GM06990 (cell line): ENCODE measurements at regions not wholly inside any gene's neighbourhood (a gene's known extent, or its start where the extent isn't known, plus 50 kb on each side); places are given as distances from the start of the nearest gene placed in this dataset.
"Not testable (repeated sequence)": the region's sequence is repeated elsewhere in the genome, so short reads cannot be mapped to it uniquely, and the experiment has no call there.

Experiments
- DNase-seq: peaks from one replicate; pipeline ENCODE4 v3.0.0-alpha.2; 2011; ENCODE audit not compliant: insufficient read length; ENCODE audit errors: extremely low read depth
- H3K27me3 ChIP-seq: replicated peaks from 2 replicates; pipeline ENCODE4 v1.6.0; 2011; ENCODE audit warnings: low read length; ENCODE audit not compliant: control insufficient read depth, insufficient read depth
- H3K36me3 ChIP-seq: 2 replicates; pipeline ENCODE4 v1.5.1; 2011; ENCODE audit warnings: low read length; ENCODE audit not compliant: control insufficient read depth, insufficient read depth
- H3K4me3 ChIP-seq: replicated peaks from 2 replicates; pipeline ENCODE4 v1.5.1; 2011; ENCODE audit warnings: low read depth, mild to moderate bottlenecking, control low read depth, low read length
- TF ChIP-seq, protein P1 (sequence below): IDR thresholded peaks from 2 replicates; pipeline ENCODE4 v1.5.1; 2011; ENCODE audit warnings: low read length, control low read depth, mild to moderate bottlenecking, inconsistent platforms; ENCODE audit not compliant: insufficient read depth, poor library complexity, severe bottlenecking

DNA sequence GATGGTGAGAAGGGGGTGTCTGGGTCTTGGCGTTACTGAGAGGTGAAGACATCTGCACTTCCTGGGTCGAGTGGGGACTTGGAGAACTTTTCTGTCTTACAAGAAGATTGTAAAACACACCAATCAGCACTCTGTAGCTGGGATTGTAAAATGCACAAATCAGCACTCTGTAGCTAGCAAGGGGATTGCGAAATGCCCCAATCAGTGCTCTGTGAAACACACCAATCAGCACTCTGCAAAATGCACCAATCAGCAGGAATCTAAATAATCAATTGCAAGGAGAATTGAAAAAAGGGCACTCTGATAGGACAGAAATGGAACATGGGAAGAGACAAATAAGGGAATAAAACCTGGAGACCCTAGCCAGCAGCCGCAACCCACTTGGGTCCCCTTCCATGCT lies 376.1 kb upstream of the SFSWAP start:
- H3K27me3 ChIP-seq, result no peaks in the 10 kb centered on the region
- TF ChIP-seq, protein P1, sequence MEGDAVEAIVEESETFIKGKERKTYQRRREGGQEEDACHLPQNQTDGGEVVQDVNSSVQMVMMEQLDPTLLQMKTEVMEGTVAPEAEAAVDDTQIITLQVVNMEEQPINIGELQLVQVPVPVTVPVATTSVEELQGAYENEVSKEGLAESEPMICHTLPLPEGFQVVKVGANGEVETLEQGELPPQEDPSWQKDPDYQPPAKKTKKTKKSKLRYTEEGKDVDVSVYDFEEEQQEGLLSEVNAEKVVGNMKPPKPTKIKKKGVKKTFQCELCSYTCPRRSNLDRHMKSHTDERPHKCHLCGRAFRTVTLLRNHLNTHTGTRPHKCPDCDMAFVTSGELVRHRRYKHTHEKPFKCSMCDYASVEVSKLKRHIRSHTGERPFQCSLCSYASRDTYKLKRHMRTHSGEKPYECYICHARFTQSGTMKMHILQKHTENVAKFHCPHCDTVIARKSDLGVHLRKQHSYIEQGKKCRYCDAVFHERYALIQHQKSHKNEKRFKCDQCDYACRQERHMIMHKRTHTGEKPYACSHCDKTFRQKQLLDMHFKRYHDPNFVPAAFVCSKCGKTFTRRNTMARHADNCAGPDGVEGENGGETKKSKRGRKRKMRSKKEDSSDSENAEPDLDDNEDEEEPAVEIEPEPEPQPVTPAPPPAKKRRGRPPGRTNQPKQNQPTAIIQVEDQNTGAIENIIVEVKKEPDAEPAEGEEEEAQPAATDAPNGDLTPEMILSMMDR, result no peak
- H3K36me3 ChIP-seq, result no peaks in the 10 kb centered on the region
- no peak overlapping the region for H3K4me3 ChIP-seq
- no peak for DNase-seq

DNA sequence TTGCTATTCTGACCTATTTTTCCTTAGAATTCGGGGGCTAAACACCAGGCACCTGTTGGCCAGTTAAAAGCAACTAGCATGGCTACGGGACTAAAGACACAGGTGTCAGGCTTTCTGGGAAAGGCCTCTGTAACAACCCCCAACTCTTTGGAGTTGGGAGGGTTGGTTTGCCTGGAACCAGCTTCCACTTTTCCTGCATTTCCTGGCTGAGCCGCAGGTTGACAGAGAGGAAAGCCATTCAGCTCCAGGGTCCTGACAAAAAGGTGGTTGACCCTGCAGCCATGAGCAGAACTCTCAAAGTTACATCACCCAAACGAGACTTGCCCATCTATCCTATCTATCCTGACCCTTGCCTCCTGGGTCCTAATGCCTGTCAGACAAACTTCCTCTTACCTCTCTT lies 375.4 kb upstream of the SFSWAP start:
- DNase-seq, result no peak

DNA sequence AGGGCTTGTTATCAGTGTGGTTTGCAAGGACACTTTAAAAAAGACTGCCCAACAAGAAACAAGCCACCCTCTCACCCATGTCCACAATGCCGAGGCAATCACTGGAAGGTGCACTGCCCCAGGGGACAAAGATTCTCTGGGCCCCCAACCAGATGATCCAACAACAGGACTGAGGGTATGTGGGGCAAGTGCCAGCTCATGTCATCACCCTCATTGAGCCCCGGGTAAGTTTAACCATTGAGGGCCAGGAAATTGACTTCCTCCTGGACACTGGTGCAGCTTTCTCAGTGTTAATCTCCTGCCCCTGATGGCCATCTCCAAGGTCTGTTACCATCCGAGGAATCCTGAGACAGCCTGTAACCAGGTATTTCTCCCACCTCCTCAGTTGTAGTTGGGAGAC lies 373.0 kb upstream of the SFSWAP start:
- DNase-seq, H3K36me3 ChIP-seq, H3K4me3 ChIP-seq, H3K27me3 ChIP-seq: not testable (repeated sequence)

More for the DNA sequence above, 375.4 kb upstream of the SFSWAP start:
- TF ChIP-seq, protein P1, result no peak
- Histone ChIP-seq H3K36me3 (no peaks in the 10 kb centered on the region), H3K27me3 (no peaks in the 10 kb centered on the region), H3K4me3 (no peak overlapping the region)

DNA sequence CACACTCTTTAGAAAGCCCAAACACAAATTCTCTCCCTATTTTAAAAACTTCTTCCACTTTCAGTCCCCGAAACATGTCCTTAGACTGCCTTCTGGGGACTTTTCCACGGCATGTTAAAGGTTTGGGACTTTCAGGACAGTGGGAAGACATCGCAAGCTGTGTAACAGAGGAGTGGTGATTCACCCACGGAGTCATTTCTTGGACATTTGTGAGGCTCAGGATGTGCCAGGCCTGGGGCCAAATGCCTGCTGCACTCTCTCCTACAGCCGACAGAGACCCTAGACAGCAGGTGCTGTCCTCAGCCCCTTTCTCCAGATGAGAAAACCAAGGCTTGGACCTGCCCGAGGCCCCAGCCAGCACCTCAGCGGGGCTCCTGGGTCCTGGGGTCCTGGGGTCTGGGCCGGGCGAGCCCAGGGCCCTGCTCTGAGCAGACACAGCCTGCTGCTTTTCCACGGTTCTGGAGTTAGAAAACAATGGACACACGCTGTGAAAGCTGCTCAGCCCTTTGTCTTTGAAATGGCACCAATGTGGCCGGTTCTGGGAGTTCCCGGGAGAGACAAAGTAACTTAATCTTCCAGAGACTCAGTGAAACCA lies 370.2 kb upstream of the SFSWAP start:
- no peaks in the 10 kb centered on the region for H3K27me3 ChIP-seq
- TF ChIP-seq, protein P1, result no peak
- no peak overlapping the region for H3K4me3 ChIP-seq
- no peaks in the 10 kb centered on the region for H3K36me3 ChIP-seq
- no peak for DNase-seq

- H3K27me3 ChIP-seq, H3K36me3 ChIP-seq, H3K4me3 ChIP-seq, DNase-seq: not testable (repeated sequence)
Measured at GRCh38 chr12:131341608-131342007, 369.3 kb upstream of the SFSWAP start.

- H3K36me3 ChIP-seq, H3K4me3 ChIP-seq, H3K27me3 ChIP-seq, DNase-seq: not testable (repeated sequence)
Measured at GRCh38 chr12:131343436-131343835, 367.5 kb upstream of the SFSWAP start.

DNA sequence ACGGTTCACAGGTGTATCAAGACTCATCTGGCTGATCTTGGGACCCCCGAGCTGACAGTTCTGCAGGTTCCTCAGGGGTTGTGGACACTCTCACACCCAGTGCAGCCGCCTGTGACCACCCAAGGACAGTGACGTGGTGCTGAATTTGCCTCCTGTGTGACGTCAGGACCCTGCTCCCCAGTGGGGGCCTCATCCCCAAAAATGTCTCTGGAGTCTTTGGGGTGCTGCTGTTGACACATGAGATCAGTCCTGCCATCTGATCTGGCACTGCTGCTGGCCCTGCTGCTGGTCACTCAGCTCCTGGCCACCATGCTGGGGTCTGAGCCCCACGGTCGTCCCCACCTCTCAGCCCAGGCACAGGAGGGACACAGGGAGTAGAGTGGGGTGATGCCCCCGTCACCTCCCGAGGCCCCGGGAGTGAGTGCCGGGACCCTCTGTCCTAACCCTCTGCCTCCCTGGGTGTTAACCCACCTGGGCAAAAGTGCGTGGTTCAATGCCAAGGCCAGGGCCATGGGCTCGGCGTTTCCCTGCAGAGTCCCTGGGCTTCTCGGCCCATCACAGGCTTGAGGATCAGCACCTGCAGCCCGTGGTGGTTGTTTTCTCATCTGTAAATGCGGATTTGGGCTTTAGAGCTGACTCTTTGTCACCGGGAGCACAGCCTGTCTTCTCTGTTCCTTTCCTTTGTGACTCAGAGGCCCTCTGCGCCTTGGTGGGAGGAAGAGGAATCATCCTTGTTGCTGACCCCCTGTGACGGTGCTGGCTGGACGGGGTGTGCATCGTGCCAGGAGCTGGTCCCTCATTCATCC lies 366.0 kb upstream of the SFSWAP start:
- not testable (repeated sequence) for H3K4me3 ChIP-seq, H3K36me3 ChIP-seq, H3K27me3 ChIP-seq, DNase-seq
